ENCODE measurements at regions not wholly inside any gene's neighbourhood (a gene's known extent, or its start where the extent isn't known, plus 50 kb on each side); places are given as distances from the start of the nearest gene placed in this dataset.

GRCh38 chr4:100083289-100083688 is 107.0 kb downstream of the DDIT4L start:
- no peak for DNase-seq (ENCODE audit: low read depth)

- no peak for DNase-seq (ENCODE audit: low read depth)
Measured at GRCh38 chr4:100082852-100083251, 107.4 kb downstream of the DDIT4L start.

GRCh38 chr4:100081491-100081890 is 108.8 kb downstream of the DDIT4L start:
- DNase-seq (ENCODE audit: low read depth), result no peak

- no peak for DNase-seq (ENCODE audit: low read depth)
Measured at GRCh38 chr4:100079264-100079663, 111.0 kb downstream of the DDIT4L start.

- DNase-seq (ENCODE audit: low read depth), result no peak
Measured at GRCh38 chr4:100076753-100077152, 113.5 kb downstream of the DDIT4L start.

GRCh38 chr4:100075486-100076270 is 114.6 kb downstream of the DDIT4L start:
- DNase-seq (ENCODE audit: low read depth), result no peak

GRCh38 chr4:100075056-100075455 is 115.2 kb downstream of the DDIT4L start:
- no peak for DNase-seq (ENCODE audit: low read depth)

GRCh38 chr4:100071506-100071905 is 118.8 kb downstream of the DDIT4L start:
- no peak for DNase-seq (ENCODE audit: low read depth)

- DNase-seq (ENCODE audit: low read depth), result no peak
Measured at GRCh38 chr4:100070868-100071267, 119.4 kb downstream of the DDIT4L start.

- no peak for DNase-seq (ENCODE audit: low read depth)
Measured at GRCh38 chr4:100069207-100069606, 119.1 kb upstream of the H2AZ1 start.

GRCh38 chr4:100067255-100067654 is 117.2 kb upstream of the H2AZ1 start:
- DNase-seq (ENCODE audit: low read depth), result no peak

GRCh38 chr4:100063355-100063754 is 113.3 kb upstream of the H2AZ1 start:
- DNase-seq (ENCODE audit: low read depth), result no peak

GRCh38 chr4:100062921-100063320 is 112.8 kb upstream of the H2AZ1 start:
- no peak for DNase-seq (ENCODE audit: low read depth)

GRCh38 chr4:100061835-100062234 is 111.8 kb upstream of the H2AZ1 start:
- no peak for DNase-seq (ENCODE audit: low read depth)

GRCh38 chr4:100060765-100061416 is 110.8 kb upstream of the H2AZ1 start:
- no peak for DNase-seq (ENCODE audit: low read depth)

GRCh38 chr4:100059467-100059866 is 109.4 kb upstream of the H2AZ1 start:
- DNase-seq (ENCODE audit: low read depth), result no peak

GRCh38 chr4:100056701-100057100 is 106.6 kb upstream of the H2AZ1 start:
- DNase-seq (ENCODE audit: low read depth), result no peak

- no peak for DNase-seq (ENCODE audit: low read depth)
Measured at GRCh38 chr4:100054071-100054470, 104.0 kb upstream of the H2AZ1 start.

- DNase-seq (ENCODE audit: low read depth), result no peak
Measured at GRCh38 chr4:100049872-100050271, 99.8 kb upstream of the H2AZ1 start.

GRCh38 chr4:100042711-100043110 is 92.6 kb upstream of the H2AZ1 start:
- DNase-seq (ENCODE audit: low read depth), result no peak

GRCh38 chr4:100042235-100042634 is 92.2 kb upstream of the H2AZ1 start:
- no peak for DNase-seq (ENCODE audit: low read depth)

- DNase-seq (ENCODE audit: low read depth), result no peak
Measured at GRCh38 chr4:100041646-100042045, 91.6 kb upstream of the H2AZ1 start.

- DNase-seq (ENCODE audit: low read depth), result no peak
Measured at GRCh38 chr4:100034023-100034664, 84.1 kb upstream of the H2AZ1 start.

Measured in activated T-helper 1 cell treated with Interleukin-2 at 50 U/mL for 16 hours (primary cell).